T-helper 2 cell treated with Interferon-gamma antibody and Interleukin-4, amounts not matched to agents 5 μg/mL and 100 μg/mL, for 36 hours (primary cell): ENCODE measurements at regions not wholly inside any gene's neighbourhood (a gene's known extent, or its start where the extent isn't known, plus 50 kb on each side); places are given as distances from the start of the nearest gene placed in this dataset.

ENCODE experiments used
- DNase-seq: peaks from one replicate; pipeline ENCODE4 v3.0.0; 2021; ENCODE audit warnings: low spot score
- H3K27ac Mint-ChIP-seq: one replicate; pipeline ENCODE4 v1.8.0; 2021; ENCODE audit warnings: mild to moderate bottlenecking, mixed read lengths
- H3K27me3 Mint-ChIP-seq: one replicate; pipeline ENCODE4 v1.8.0; 2021; ENCODE audit warnings: low read depth, mixed read lengths
- H3K36me3 Mint-ChIP-seq: one replicate; pipeline ENCODE4 v1.8.0; 2021; ENCODE audit warnings: low read depth, mixed read lengths
- H3K4me1 Mint-ChIP-seq: one replicate; pipeline ENCODE4 v1.8.0; 2021; ENCODE audit warnings: low read depth, mixed read lengths
- H3K4me3 Mint-ChIP-seq: one replicate; pipeline ENCODE4 v1.8.0; 2022; ENCODE audit warnings: mild to moderate bottlenecking, moderate library complexity, mixed read lengths
- H3K9me3 Mint-ChIP-seq: one replicate; pipeline ENCODE4 v1.8.0; 2021; ENCODE audit warnings: mixed read lengths

DNA sequence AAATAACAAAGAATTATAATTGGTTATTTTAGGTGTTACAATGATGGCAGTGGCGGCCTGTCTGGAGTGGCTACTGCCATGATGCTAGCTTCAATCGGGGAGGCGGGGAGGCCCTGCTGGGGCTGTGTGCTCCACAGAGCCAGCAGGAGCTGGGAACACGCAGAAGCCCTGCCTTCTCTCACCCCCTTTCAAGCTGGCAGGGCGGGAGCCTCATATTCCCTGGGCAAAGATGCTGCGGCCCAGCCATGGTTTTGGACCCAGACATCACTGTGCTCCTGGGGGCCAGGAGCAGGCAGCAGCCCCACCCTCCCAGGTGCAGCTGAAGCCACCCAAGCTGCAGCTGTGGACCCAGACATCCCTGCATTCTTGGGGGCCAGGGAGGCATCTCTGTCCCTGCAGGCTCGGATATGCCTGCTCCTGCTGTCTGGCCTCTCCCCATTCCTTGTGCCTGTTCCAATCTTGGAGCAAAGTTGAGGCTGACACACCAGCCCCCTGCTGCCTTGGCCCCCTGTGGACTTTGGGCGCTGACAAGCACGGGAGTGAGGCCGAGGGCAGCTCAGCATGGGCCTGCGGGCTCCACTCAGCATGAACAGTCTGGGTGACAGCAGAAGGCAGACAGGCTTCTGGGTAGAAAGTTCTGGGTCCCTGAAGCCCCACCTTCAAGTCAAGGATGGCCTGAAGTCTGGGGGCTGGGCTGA is 263.1 kb upstream of the HTR2A start:
- no peak for DNase-seq
- H3K9me3 Mint-ChIP-seq, result no peaks in the 10 kb centered on the region
- no peak overlapping the region for H3K4me3 Mint-ChIP-seq
- no peaks in the 10 kb centered on the region for H3K27me3 Mint-ChIP-seq
- H3K27ac Mint-ChIP-seq, result no peak overlapping the region
- no peaks in the 10 kb centered on the region for H3K4me1 Mint-ChIP-seq
- H3K36me3 Mint-ChIP-seq, result no peaks in the 10 kb centered on the region

DNA sequence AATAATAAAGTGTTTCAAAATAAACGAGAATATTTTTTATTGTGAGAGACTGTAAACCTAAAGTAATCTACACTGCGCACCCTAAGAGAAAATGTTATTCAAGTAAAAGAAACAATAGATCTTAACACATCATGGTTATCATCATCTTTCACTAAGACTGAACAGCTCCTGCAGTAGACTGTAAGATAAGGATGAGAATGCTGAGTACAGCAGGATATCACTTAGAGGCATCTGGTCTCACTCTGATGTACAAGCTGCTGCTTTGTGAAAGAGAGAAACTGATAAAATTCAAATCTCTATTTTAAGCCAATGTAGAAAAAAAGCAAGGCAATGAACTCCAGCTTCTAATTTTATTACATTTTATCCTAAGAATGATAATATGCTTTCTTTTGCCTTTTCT is 261.7 kb upstream of the HTR2A start:
- Mint-ChIP-seq H3K4me1 (no peaks in the 10 kb centered on the region), H3K4me3 (no peak overlapping the region), H3K27ac (no peak overlapping the region), H3K36me3 (no peaks in the 10 kb centered on the region), H3K9me3 (no peaks in the 10 kb centered on the region), H3K27me3 (no peaks in the 10 kb centered on the region)
- no peak for DNase-seq

DNA sequence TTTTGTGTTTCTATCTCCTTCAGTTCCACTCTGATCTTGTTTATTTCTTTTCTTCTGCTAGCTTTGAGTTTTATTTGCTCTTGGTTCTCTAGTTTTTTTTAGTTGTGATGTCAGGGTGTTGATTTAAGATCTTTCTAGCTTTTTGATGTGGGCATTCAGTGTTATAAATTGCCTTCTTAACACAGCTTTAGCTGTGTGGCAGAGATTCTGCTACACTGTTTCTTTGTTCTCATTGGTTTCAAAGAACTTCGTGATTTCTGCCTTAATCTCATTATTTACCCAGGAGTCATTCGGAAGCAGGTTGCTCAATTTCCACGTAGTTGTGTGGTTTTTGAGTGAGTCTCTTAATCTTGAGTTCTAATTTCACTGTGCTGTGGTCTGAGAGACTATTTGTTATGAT is 251.7 kb upstream of the HTR2A start:
- Mint-ChIP-seq H3K9me3 (no peaks in the 10 kb centered on the region), H3K27ac (no peak overlapping the region), H3K27me3 (no peaks in the 10 kb centered on the region)

DNA sequence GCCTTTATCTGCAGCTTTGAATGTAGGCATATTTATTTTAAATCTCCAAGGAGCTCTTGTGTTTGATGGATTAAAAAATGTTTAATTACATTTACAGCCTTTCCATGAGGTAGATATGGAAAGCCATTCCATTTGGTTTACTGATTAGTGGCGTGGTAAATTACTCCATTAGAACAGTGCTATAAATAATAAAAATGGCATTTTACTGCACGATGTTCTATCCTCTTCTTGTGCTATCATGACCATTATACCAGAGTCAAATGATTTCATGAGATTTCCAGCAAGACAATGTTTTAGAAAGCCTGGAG is 250.9 kb upstream of the HTR2A start:
- Mint-ChIP-seq H3K27me3 (no peaks in the 10 kb centered on the region), H3K27ac (no peak overlapping the region), H3K4me3 (no peak overlapping the region), H3K36me3 (no peaks in the 10 kb centered on the region), H3K9me3 (no peaks in the 10 kb centered on the region), H3K4me1 (no peaks in the 10 kb centered on the region)
- DNase-seq, result no peak

More for the DNA sequence above, 251.7 kb upstream of the HTR2A start:
- Mint-ChIP-seq H3K4me1 (no peaks in the 10 kb centered on the region), H3K36me3 (no peaks in the 10 kb centered on the region), H3K4me3 (no peak overlapping the region)
- DNase-seq, result no peak

DNA sequence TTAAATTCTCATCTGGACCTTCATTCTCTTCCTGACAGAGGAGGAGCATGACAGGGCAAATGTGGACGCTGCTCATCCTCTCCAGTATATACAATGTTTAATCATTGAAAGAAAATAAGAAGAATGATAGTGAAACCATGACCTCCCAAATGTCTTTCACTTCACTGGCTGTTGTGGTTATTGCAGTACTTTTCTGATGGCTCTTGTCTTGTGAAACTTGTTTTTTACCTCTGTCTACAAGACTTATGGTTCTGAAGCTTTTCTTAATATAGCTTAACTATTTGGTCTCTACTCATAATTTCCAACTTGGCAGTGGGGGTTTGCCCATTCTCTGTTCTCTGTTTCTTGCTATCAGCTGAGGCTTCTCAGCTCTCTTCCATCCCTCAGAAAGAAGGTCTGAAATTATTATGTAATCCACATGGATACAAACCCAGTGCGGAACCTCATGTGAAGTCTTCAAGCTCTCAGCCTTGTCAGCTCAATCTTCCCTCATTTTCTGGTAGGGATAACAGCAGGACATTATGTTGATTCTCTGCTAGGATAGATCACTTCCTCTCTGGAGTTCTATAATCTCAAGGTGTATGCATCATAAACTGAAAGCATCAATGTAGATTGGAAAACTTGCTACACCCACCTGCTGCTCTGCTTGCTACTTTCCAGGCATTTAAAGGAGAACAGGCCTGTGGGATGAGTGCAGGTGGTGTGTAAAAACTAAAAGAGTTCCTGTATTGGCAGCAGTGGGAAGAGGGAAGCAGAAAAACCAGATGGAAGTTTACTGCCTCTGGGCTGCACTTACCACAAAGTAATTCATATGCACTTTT is 250.3 kb upstream of the HTR2A start:
- no peaks in the 10 kb centered on the region for H3K9me3 Mint-ChIP-seq
- H3K27me3 Mint-ChIP-seq, result no peaks in the 10 kb centered on the region
- no peaks in the 10 kb centered on the region for H3K4me1 Mint-ChIP-seq
- DNase-seq, result no peak
- H3K4me3 Mint-ChIP-seq, result no peak overlapping the region
- H3K36me3 Mint-ChIP-seq, result no peaks in the 10 kb centered on the region
- H3K27ac Mint-ChIP-seq, result no peak overlapping the region

DNA sequence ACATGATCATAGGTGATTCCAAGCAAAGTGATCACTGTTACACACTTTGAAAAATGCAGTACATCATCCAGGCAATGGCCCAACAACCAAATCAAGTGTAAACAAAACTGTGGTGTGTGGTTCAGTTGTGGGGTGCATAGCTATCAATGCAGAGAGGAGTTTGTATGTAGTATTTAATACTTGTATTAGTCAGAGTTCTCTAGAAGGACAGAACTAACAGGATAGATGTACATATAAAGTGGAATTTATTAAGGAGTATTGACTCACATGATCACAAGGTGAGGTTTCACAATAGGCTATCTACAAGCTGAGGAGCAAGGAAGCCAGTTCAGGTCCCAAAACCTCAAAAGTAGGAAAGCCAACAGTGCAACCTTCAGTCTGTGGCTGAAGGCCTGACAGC is 249.3 kb upstream of the HTR2A start:
- no peaks in the 10 kb centered on the region for H3K36me3 Mint-ChIP-seq
- no peaks in the 10 kb centered on the region for H3K4me1 Mint-ChIP-seq
- no peak for DNase-seq
- H3K9me3 Mint-ChIP-seq, result no peaks in the 10 kb centered on the region
- H3K4me3 Mint-ChIP-seq, result no peak overlapping the region
- H3K27me3 Mint-ChIP-seq, result no peaks in the 10 kb centered on the region
- no peak overlapping the region for H3K27ac Mint-ChIP-seq

DNA sequence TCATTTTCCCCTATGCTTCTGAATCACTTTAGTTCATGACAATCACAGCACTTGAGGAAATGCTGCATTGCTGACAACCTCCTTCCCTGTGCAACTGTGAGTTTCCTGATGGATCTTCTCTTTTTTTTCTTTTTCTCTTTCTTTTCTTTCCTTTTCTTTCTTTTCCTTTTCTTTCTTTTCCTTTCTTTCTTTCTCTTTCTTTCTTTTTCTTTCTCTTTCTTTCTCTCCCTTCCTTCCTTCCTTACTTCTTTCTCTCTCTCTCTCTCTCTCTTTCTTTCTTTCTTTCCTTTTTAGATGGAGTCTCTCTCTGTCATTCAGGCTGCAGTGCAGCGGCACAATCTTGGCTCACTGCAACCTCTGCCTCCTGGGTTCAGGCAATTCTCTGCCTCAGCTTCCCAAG is 247.9 kb upstream of the HTR2A start:
- H3K4me1 Mint-ChIP-seq, result no peaks in the 10 kb centered on the region
- H3K9me3 Mint-ChIP-seq, result no peaks in the 10 kb centered on the region
- H3K4me3 Mint-ChIP-seq, result no peak overlapping the region
- H3K27me3 Mint-ChIP-seq, result no peaks in the 10 kb centered on the region
- DNase-seq, result no peak
- no peaks in the 10 kb centered on the region for H3K36me3 Mint-ChIP-seq
- H3K27ac Mint-ChIP-seq, result no peak overlapping the region

DNA sequence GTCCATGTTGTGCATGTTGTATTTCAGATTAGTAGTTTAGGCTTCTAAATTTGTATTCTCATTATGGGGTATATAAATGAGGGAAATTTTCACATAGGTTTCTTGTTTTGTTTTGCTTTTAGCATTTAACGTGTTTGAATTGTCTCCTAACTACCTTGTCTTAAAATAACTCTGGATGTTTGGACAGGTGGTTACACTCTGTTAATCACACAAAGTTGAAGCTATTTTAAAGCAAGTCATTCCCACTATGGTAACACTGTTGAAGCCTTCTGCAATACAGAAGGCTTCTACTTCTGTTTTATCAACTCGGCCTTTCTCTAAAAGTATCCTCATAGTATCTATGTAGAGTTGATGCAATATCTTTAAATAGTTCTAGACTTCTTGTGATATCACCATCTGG is 245.3 kb upstream of the HTR2A start:
- Mint-ChIP-seq H3K27me3 (no peaks in the 10 kb centered on the region), H3K4me1 (no peaks in the 10 kb centered on the region), H3K9me3 (no peaks in the 10 kb centered on the region), H3K4me3 (no peak overlapping the region), H3K36me3 (no peaks in the 10 kb centered on the region), H3K27ac (no peak overlapping the region)
- DNase-seq, result no peak

DNA sequence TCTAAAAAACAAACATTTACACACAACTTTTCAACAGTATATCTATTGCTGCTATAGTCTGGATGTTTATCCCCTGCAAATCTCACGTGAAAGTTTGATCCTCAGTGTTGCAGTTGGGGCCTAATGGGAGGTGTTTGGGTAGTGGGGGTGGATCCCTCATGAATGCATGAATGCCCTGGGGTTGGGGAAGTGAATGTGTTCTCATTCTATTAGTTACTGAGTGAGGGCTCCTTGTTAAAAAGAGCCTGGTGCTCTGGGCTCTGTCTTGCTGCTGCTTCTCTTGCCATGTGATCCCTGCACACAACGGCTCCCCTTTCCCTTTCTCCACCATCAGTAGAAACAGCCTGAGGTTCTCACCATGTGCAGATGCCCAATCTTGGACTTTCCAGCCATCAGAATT is 242.7 kb upstream of the HTR2A start:
- H3K27ac Mint-ChIP-seq, result no peak overlapping the region
- no peaks in the 10 kb centered on the region for H3K27me3 Mint-ChIP-seq
- no peaks in the 10 kb centered on the region for H3K4me1 Mint-ChIP-seq
- no peaks in the 10 kb centered on the region for H3K36me3 Mint-ChIP-seq
- H3K4me3 Mint-ChIP-seq, result no peak overlapping the region
- DNase-seq, result no peak
- H3K9me3 Mint-ChIP-seq, result no peaks in the 10 kb centered on the region

DNA sequence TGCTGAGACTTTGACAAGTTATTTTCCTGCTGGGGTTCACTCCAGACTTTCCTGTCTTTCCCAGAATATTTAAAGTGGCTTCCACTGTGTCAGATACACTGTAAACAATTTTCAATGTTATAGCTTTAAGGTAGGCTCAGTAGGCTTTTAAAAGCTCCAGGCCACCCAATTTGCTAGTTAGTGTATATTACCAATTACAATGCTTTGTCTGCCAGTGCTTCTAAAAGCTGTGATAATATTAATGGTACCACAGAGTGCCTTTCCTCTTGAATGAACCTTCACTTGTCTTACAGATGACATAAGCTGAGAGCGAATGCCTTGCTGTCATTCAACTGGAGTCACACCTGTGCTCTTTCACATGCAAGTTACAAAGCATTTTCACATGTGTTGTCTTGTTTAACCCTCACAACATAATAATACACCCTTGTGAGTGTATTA is 239.7 kb upstream of the HTR2A start:
- H3K27me3 Mint-ChIP-seq, result no peaks in the 10 kb centered on the region
- no peak overlapping the region for H3K4me3 Mint-ChIP-seq
- DNase-seq, result no peak
- no peaks in the 10 kb centered on the region for H3K36me3 Mint-ChIP-seq
- H3K4me1 Mint-ChIP-seq, result no peaks in the 10 kb centered on the region
- H3K27ac Mint-ChIP-seq, result no peak overlapping the region
- no peaks in the 10 kb centered on the region for H3K9me3 Mint-ChIP-seq

DNA sequence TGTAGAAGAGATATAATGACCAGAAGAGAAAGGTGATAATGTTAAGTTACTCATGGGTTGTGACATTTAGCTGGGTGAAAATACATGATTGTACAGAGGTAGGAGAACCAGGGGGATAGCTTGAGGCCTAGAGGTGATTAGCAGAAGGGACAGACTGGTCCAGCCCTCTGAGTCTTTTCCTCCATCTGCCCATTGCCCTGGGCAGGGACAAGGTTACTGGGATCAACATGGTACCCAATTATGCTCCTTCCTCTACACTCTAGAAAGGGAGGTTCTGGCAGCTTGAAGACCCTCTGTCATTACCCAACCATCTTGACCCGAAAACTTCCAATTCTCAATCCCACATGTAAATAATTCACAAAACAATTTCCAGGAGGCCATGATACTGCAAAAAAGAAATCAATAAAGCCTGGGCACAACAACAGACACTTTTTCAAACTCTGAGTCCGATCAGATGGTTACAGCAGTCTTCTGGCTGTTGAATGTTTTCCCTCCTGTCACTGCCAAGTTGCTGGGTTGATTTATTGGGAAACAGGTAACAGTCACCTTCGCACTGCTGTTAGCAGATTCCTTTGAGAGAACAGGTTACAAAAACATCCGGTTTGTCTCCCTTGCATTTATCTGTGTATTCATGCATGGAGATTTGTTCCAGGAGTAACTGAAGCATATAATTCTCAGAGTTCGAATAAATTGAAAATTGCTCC is 239.1 kb upstream of the HTR2A start:
- Mint-ChIP-seq H3K9me3 (no peaks in the 10 kb centered on the region), H3K27ac (no peak overlapping the region), H3K4me3 (no peak overlapping the region), H3K36me3 (no peaks in the 10 kb centered on the region), H3K27me3 (no peaks in the 10 kb centered on the region), H3K4me1 (no peaks in the 10 kb centered on the region)
- no peak for DNase-seq

DNA sequence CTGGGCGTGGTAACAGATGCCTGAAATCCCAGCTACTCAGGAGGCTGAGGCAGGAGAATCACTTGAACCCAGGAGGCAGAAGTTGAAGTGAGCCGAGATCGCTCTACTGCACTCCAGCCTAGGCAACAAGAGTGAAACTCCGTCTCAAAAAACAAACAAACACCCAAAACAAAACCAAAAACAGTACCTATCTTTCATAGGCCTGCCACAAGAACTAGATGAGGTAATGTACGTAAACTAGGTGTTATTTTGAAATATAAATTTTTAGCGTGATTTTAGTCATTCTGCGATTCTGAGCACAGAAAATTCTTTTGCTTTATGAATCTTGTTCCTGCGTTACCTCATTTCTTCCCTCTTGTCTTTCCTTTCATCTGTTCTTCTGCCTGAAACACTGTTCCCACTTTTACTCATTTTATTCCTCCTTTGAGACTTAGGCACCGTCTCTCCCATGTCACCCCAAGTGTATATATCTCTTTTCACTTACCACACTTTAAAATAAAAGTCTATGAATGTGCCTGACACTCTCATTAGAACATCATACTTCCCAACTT is 238.2 kb upstream of the HTR2A start:
- H3K4me1 Mint-ChIP-seq, result no peaks in the 10 kb centered on the region
- H3K36me3 Mint-ChIP-seq, result no peaks in the 10 kb centered on the region
- no peaks in the 10 kb centered on the region for H3K9me3 Mint-ChIP-seq
- no peak for DNase-seq
- H3K27ac Mint-ChIP-seq, result no peak overlapping the region
- no peak overlapping the region for H3K4me3 Mint-ChIP-seq
- H3K27me3 Mint-ChIP-seq, result no peaks in the 10 kb centered on the region

DNA sequence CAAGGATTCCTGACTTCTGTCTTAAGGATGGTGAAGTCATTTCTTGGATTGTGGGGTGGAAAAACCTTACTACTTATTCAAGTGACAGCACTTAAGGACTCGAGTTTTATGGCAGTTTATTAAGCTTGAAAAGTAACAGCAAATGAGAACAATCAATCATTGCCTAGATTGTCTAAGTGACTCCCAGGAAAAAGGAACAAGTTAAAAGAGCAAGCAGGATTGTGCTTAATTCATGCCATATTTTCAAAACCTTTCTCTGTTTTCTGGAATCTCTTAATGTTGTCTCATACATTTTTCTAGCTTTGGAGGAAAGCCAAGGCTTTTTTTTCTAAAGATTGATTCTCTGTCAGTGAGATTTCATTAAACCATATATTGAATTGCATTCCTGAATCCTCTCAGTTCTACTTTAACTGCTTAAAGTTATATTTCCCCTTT is 236.2 kb upstream of the HTR2A start:
- Mint-ChIP-seq H3K36me3 (no peaks in the 10 kb centered on the region), H3K27me3 (no peaks in the 10 kb centered on the region), H3K4me1 (no peaks in the 10 kb centered on the region), H3K9me3 (no peaks in the 10 kb centered on the region), H3K27ac (no peak overlapping the region), H3K4me3 (no peak overlapping the region)
- DNase-seq, result no peak

DNA sequence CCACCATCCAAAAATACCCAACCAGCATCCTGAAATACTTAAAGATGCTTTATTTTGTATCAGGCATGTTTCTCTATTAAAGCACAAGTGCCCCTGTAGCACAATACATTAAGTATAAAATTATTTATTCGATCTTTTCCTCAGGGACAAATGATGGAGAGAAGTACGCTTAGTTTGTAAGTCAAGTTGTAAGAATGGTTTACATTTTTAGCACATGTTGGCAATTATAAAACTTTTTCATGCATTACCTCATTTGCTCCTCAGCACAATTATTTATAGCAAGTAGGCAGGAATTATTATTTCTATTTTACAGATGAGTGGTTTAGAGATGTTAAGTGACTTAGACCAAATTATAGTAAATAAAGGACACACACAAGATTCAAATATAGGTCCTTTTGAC is 232.6 kb upstream of the HTR2A start:
- H3K4me3 Mint-ChIP-seq, result no peak overlapping the region
- no peak overlapping the region for H3K27ac Mint-ChIP-seq
- no peaks in the 10 kb centered on the region for H3K36me3 Mint-ChIP-seq
- DNase-seq, result no peak
- no peaks in the 10 kb centered on the region for H3K9me3 Mint-ChIP-seq
- H3K27me3 Mint-ChIP-seq, result no peaks in the 10 kb centered on the region
- no peaks in the 10 kb centered on the region for H3K4me1 Mint-ChIP-seq
